Ishikawa (cell line): ENCODE measurements at regions not wholly inside any gene's neighbourhood (a gene's known extent, or its start where the extent isn't known, plus 50 kb on each side); places are given as distances from the start of the nearest gene placed in this dataset.

ENCODE experiments used
- CEBPB ChIP-seq: IDR thresholded peaks from 2 replicates; pipeline ENCODE4 v1.6.1; 2012
- EGR1 ChIP-seq: IDR thresholded peaks from 2 replicates; pipeline ENCODE4 v1.6.1; 2012
- EP300 ChIP-seq: IDR thresholded peaks from 2 replicates; pipeline ENCODE4 v1.6.1; 2012; ENCODE audit warnings: borderline replicate concordance
- FOXM1 ChIP-seq: IDR thresholded peaks from 2 replicates; pipeline ENCODE4 v1.6.1; 2012; ENCODE audit warnings: low read depth, borderline replicate concordance
- MAX ChIP-seq: IDR thresholded peaks from 2 replicates; pipeline ENCODE4 v1.6.1; 2012
- NFIC ChIP-seq: IDR thresholded peaks from 2 replicates; pipeline ENCODE4 v1.6.1; 2012
- RAD21 ChIP-seq: IDR thresholded peaks from 2 replicates; pipeline ENCODE4 v1.6.1; 2012; ENCODE audit warnings: low read depth
- REST ChIP-seq: IDR thresholded peaks from 2 replicates; pipeline ENCODE4 v1.6.1; 2012; ENCODE audit warnings: low read depth, mild to moderate bottlenecking
- TAF1 ChIP-seq: IDR thresholded peaks from 2 replicates; pipeline ENCODE4 v1.6.1; 2012; ENCODE audit warnings: low read depth, mild to moderate bottlenecking
- TCF12 ChIP-seq: IDR thresholded peaks from 2 replicates; pipeline ENCODE4 v1.6.1; 2012; ENCODE audit warnings: low read depth
- TEAD4 ChIP-seq: IDR thresholded peaks from 2 replicates; pipeline ENCODE4 v1.6.1; 2012
- YY1 ChIP-seq: IDR thresholded peaks from 2 replicates; pipeline ENCODE4 v1.6.1; 2012; ENCODE audit warnings: low read depth
- ZBTB7A ChIP-seq: IDR thresholded peaks from 2 replicates; pipeline ENCODE4 v1.6.1; 2012; ENCODE audit warnings: low read depth

GRCh38 chr9:30771163-30771708, 1613.2 kb upstream of the ACO1 start:
- TF ChIP-seq YY1 (no peak), CEBPB (no peak), REST (no peak), RAD21 (no peak), EP300 (no peak), MAX (no peak), TAF1 (no peak), ZBTB7A (no peak), FOXM1 (no peak), EGR1 (no peak), TCF12 (no peak), NFIC (no peak), TEAD4 (no peak)
